K562 (cell line): ENCODE measurements at regions not wholly inside any gene's neighbourhood (a gene's known extent, or its start where the extent isn't known, plus 50 kb on each side); places are given as distances from the start of the nearest gene placed in this dataset.

ENCODE experiments used
- CAMTA2 ChIP-seq: fragments of 250-450 bp; sonication (Bioruptor Pico); conservative IDR thresholded peaks from 2 replicates; pipeline ENCODE4 v1.5.1; 2022
- CHD1 ChIP-seq: fragments of 200-600 bp; sonication (generic); IDR thresholded peaks from one replicate; pipeline ENCODE4 v1.6.1; 2012; ENCODE audit warnings: mild to moderate bottlenecking, moderate library complexity, low read length, inconsistent platforms
- DACH1 ChIP-seq: fragments of 450-650 bp; IDR thresholded peaks from 2 replicates; pipeline ENCODE4 v1.6.1; 2018; ENCODE audit not compliant: partially characterized antibody
- HSF4 ChIP-seq: fragments of 250-450 bp; sonication (Bioruptor Pico); IDR thresholded peaks from 2 replicates; pipeline ENCODE4 v2.1.2; 2022; ENCODE audit warnings: mild to moderate bottlenecking, moderate library complexity, borderline replicate concordance
- KLF13 ChIP-seq: fragments of 450-650 bp; IDR thresholded peaks from 2 replicates; pipeline ENCODE4 v1.6.1; 2016; ENCODE audit warnings: missing genetic modification characterization, low read depth, mild to moderate bottlenecking, missing compliant biosample characterization, moderate library complexity, borderline replicate concordance
- MAZ ChIP-seq, 2 experiments: fragments of 450-650 bp in 1 of 2; sonication (generic) in 1 of 2; formaldehyde crosslinking; IDR thresholded peaks in 1 of 2; conservative IDR thresholded peaks in 1 of 2; 2 replicates each; pipeline versions ENCODE4 v1.4.0 to v1.5.0; 2020; ENCODE audit warnings: mild to moderate bottlenecking in 1 of 2, missing genetic modification reagents in 1 of 2
- MBD2 ChIP-seq: sonication (generic); IDR thresholded peaks from 2 replicates; pipeline ENCODE4 v1.6.1; 2016; ENCODE audit warnings: low read depth, borderline replicate concordance
- RHOXF2B ChIP-seq: fragments of 250-450 bp; sonication (Bioruptor Pico); conservative IDR thresholded peaks from 2 replicates; pipeline ENCODE4 v1.5.1; 2021
- SMAD3 ChIP-seq: fragments of 450-650 bp; formaldehyde crosslinking; conservative IDR thresholded peaks from 2 replicates; pipeline ENCODE4 v1.4.0; 2020; ENCODE audit warnings: mild to moderate bottlenecking
- SMAD4 ChIP-seq: fragments of 250-450 bp; sonication (Bioruptor Pico); conservative IDR thresholded peaks from 2 replicates; pipeline ENCODE4 v1.8.0; 2021; ENCODE audit warnings: inconsistent platforms, mild to moderate bottlenecking, moderate library complexity
- TEAD2 ChIP-seq: fragments of 450-650 bp; IDR thresholded peaks from 2 replicates; pipeline ENCODE4 v1.6.1; 2016; ENCODE audit warnings: missing genetic modification characterization, control low read depth, missing compliant biosample characterization
- ZFPM2 ChIP-seq: fragments of 250-450 bp; sonication (Bioruptor Pico); IDR thresholded peaks from 2 replicates; pipeline ENCODE4 v1.5.1; 2022; ENCODE audit warnings: mild to moderate bottlenecking
- ZNF384 ChIP-seq: IDR thresholded peaks from 2 replicates; pipeline ENCODE4 v1.6.1; 2012; ENCODE audit warnings: low read depth, low read length, improper control_type of control experiment
- TF ChIP-seq, protein P1 (sequence below): fragments of 450-650 bp; IDR thresholded peaks from 2 replicates; pipeline ENCODE4 v1.6.1; 2014; ENCODE audit warnings: low read depth, mild to moderate bottlenecking, moderate library complexity, borderline replicate concordance
- TF ChIP-seq, protein P2 (sequence below): fragments of 250-450 bp; sonication (Bioruptor Pico); IDR thresholded peaks from 2 replicates; pipeline ENCODE4 v1.9.0; 2021; ENCODE audit warnings: mild to moderate bottlenecking, inconsistent platforms
- TF ChIP-seq, protein P3 (sequence below): sonication (generic); formaldehyde crosslinking; IDR thresholded peaks from 2 replicates; pipeline ENCODE4 v1.8.0; 2022; ENCODE audit warnings: missing genetic modification reagents, mild to moderate bottlenecking, moderate library complexity, borderline replicate concordance
- TF ChIP-seq, protein P4 (sequence below): fragments of 450-650 bp; IDR thresholded peaks from 2 replicates; pipeline ENCODE4 v1.6.1; 2018; ENCODE audit not compliant: partially characterized antibody
- TF ChIP-seq, protein P5 (sequence below): sonication (generic); formaldehyde crosslinking; IDR thresholded peaks from 2 replicates; pipeline ENCODE4 v1.8.1; 2022; ENCODE audit warnings: missing genetic modification reagents

DNA sequence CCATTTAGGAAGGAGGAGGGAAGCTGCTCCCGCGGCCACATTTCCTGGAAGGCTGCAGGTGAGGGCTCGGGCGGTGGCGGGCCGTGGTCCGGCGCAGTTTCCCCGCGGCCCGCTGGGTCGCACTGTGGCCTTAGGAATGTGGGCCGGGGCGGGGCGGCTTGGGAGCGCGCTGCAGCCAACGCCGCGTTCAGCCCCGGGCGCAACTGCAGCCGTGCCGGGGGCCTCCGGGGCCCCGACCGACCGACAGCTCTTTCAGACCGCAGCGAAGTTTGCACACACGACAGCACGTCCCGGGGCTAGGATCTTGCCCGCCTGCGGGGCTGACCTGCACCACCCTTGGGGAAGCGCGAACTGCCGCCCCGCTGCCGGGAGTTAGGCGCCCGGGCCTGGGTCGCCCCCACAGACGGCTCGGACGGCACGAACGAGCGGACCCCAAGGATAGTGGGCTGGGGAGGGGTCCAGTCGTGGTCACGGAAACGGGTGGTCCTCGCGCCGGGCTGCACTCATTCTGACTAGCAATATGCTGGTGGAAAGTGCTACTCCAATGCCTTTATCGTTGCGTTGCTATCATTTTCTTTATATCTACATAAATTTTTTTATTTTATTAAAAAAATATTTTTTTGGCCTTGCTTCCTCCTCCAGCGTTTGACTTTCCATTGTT is 69.9 kb upstream of the DLX2 start (continued):
- TF ChIP-seq, protein P1, sequence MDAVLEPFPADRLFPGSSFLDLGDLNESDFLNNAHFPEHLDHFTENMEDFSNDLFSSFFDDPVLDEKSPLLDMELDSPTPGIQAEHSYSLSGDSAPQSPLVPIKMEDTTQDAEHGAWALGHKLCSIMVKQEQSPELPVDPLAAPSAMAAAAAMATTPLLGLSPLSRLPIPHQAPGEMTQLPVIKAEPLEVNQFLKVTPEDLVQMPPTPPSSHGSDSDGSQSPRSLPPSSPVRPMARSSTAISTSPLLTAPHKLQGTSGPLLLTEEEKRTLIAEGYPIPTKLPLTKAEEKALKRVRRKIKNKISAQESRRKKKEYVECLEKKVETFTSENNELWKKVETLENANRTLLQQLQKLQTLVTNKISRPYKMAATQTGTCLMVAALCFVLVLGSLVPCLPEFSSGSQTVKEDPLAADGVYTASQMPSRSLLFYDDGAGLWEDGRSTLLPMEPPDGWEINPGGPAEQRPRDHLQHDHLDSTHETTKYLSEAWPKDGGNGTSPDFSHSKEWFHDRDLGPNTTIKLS: no peak
- no peak for TF ChIP-seq DACH1
- TF ChIP-seq, protein P2, sequence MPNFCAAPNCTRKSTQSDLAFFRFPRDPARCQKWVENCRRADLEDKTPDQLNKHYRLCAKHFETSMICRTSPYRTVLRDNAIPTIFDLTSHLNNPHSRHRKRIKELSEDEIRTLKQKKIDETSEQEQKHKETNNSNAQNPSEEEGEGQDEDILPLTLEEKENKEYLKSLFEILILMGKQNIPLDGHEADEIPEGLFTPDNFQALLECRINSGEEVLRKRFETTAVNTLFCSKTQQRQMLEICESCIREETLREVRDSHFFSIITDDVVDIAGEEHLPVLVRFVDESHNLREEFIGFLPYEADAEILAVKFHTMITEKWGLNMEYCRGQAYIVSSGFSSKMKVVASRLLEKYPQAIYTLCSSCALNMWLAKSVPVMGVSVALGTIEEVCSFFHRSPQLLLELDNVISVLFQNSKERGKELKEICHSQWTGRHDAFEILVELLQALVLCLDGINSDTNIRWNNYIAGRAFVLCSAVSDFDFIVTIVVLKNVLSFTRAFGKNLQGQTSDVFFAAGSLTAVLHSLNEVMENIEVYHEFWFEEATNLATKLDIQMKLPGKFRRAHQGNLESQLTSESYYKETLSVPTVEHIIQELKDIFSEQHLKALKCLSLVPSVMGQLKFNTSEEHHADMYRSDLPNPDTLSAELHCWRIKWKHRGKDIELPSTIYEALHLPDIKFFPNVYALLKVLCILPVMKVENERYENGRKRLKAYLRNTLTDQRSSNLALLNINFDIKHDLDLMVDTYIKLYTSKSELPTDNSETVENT (CRISPR knock-in tag): peak; percentile 47; the same call in 1 of the 2 replicates
- peak; percentile 91 to 98 for TF ChIP-seq MAZ (CRISPR knock-in tag; conservative IDR thresholded peaks at IDR 0.05 in 1 of 2, IDR thresholded peaks at IDR 0.05 in 1 of 2)
- TF ChIP-seq ZNF384: no peak
- no peak for TF ChIP-seq HSF4
- no peak for TF ChIP-seq MBD2
- TF ChIP-seq SMAD4 (CRISPR knock-in tag): peak; percentile 87
- no peak for TF ChIP-seq SMAD3
- TF ChIP-seq CHD1: no peak
- TF ChIP-seq TEAD2: no peak
- TF ChIP-seq, protein P3, sequence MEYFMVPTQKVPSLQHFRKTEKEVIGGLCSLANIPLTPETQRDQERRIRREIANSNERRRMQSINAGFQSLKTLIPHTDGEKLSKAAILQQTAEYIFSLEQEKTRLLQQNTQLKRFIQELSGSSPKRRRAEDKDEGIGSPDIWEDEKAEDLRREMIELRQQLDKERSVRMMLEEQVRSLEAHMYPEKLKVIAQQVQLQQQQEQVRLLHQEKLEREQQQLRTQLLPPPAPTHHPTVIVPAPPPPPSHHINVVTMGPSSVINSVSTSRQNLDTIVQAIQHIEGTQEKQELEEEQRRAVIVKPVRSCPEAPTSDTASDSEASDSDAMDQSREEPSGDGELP (CRISPR knock-in tag): 0 out of 2 replicates have a peak, but pooled peaks have one; percentile 33
- no peak for TF ChIP-seq CAMTA2 (CRISPR knock-in tag)
- no peak for TF ChIP-seq ZFPM2 (CRISPR knock-in tag)
- TF ChIP-seq, protein P4, sequence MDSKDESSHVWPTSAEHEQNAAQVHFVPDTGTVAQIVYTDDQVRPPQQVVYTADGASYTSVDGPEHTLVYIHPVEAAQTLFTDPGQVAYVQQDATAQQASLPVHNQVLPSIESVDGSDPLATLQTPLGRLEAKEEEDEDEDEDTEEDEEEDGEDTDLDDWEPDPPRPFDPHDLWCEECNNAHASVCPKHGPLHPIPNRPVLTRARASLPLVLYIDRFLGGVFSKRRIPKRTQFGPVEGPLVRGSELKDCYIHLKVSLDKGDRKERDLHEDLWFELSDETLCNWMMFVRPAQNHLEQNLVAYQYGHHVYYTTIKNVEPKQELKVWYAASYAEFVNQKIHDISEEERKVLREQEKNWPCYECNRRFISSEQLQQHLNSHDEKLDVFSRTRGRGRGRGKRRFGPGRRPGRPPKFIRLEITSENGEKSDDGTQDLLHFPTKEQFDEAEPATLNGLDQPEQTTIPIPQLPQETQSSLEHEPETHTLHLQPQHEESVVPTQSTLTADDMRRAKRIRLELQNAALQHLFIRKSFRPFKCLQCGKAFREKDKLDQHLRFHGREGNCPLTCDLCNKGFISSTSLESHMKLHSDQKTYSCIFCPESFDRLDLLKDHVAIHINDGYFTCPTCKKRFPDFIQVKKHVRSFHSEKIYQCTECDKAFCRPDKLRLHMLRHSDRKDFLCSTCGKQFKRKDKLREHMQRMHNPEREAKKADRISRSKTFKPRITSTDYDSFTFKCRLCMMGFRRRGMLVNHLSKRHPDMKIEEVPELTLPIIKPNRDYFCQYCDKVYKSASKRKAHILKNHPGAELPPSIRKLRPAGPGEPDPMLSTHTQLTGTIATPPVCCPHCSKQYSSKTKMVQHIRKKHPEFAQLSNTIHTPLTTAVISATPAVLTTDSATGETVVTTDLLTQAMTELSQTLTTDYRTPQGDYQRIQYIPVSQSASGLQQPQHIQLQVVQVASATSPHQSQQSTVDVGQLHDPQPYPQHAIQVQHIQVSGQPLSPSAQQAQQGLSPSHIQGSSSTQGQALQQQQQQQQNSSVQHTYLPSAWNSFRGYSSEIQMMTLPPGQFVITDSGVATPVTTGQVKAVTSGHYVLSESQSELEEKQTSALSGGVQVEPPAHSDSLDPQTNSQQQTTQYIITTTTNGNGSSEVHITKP: no peak
- no peak for TF ChIP-seq RHOXF2B (CRISPR knock-in tag)
- no peak for TF ChIP-seq KLF13
- TF ChIP-seq, protein P5, sequence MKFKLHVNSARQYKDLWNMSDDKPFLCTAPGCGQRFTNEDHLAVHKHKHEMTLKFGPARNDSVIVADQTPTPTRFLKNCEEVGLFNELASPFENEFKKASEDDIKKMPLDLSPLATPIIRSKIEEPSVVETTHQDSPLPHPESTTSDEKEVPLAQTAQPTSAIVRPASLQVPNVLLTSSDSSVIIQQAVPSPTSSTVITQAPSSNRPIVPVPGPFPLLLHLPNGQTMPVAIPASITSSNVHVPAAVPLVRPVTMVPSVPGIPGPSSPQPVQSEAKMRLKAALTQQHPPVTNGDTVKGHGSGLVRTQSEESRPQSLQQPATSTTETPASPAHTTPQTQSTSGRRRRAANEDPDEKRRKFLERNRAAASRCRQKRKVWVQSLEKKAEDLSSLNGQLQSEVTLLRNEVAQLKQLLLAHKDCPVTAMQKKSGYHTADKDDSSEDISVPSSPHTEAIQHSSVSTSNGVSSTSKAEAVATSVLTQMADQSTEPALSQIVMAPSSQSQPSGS (CRISPR knock-in tag): no peak
